Epithelial cell of esophagus (primary cell): ENCODE measurements at regions not wholly inside any gene's neighbourhood (a gene's known extent, or its start where the extent isn't known, plus 50 kb on each side); places are given as distances from the start of the nearest gene placed in this dataset.
A peak's percentile ranks its signal among the peaks of the same experiment; 100 is the strongest.

Source experiments
- DNase-seq: peaks from one replicate; pipeline ENCODE4 v3.0.0; 2010; ENCODE audit warnings: low read depth
- H3K4me3 ChIP-seq: 2 replicates; pipeline ENCODE4 v1.5.1; 2011; ENCODE audit warnings: mild to moderate bottlenecking, low read length, control low read depth
- CTCF ChIP-seq: IDR thresholded peaks from 2 replicates; pipeline ENCODE4 v1.5.1; 2011; ENCODE audit warnings: low read depth, mild to moderate bottlenecking, low read length, control low read depth, inconsistent platforms; ENCODE audit not compliant: insufficient read depth; ENCODE audit errors: missing control alignments

GRCh38 chr5:77841616-77842015 lies 65.5 kb upstream of the TBCA start:
- TF ChIP-seq CTCF: no peak
- no peak for DNase-seq
- no peak overlapping the region for H3K4me3 ChIP-seq

GRCh38 chr5:77840930-77841329 lies 64.8 kb upstream of the TBCA start:
- no peak overlapping the region for H3K4me3 ChIP-seq
- no peak for TF ChIP-seq CTCF
- no peak for DNase-seq

GRCh38 chr5:77839691-77840090 lies 63.6 kb upstream of the TBCA start:
- TF ChIP-seq CTCF: no peak
- H3K4me3 ChIP-seq: no peak overlapping the region
- DNase-seq: no peak

GRCh38 chr5:77832938-77833337 lies 56.8 kb upstream of the TBCA start:
- no peak for DNase-seq

GRCh38 chr5:77832166-77832770 lies 56.1 kb upstream of the TBCA start:
- peak; percentile 39 for DNase-seq
- no peak for TF ChIP-seq CTCF

More at GRCh38 chr5:77832938-77833337, 56.8 kb upstream of the TBCA start:
- no peak overlapping the region for H3K4me3 ChIP-seq
- no peak for TF ChIP-seq CTCF

GRCh38 chr5:77828445-77828844 lies 52.3 kb upstream of the TBCA start:
- TF ChIP-seq CTCF: no peak
- DNase-seq: no peak
- H3K4me3 ChIP-seq: no peak overlapping the region

More at GRCh38 chr5:77832166-77832770, 56.1 kb upstream of the TBCA start:
- no peak overlapping the region for H3K4me3 ChIP-seq
